A549 (cell line): ENCODE measurements at regions not wholly inside any gene's neighbourhood (a gene's known extent, or its start where the extent isn't known, plus 50 kb on each side); places are given as distances from the start of the nearest gene placed in this dataset.

Experiments used
- ATAC-seq, 2 experiments: fragments of 200-7000 bp in 1 of 2; fragments of >200 bp in 1 of 2; cut with Nextera tagmentation in 1 of 2; cut with Tn5 transposase in 1 of 2; 3 replicates each; pipeline versions ENCODE4 v1.8.0 to v1.9.1; 2018 to 2020; ENCODE audit warnings: mild to moderate bottlenecking in 1 of 2, moderate library complexity in 1 of 2
- CTCF ChIA-PET: fragments of 300-600 bp; sonication (Branson Sonifier 250); formaldehyde crosslinking; extraction: SDS; loops from one replicate; lab custom pipeline; 2021; ENCODE audit warnings: antibody characterized with exemption, inconsistent platforms; lab: Yijun Ruan, JAX
- POLR2A ChIA-PET: fragments of 350-600 bp; formaldehyde crosslinking; extraction: SDS; loops from one replicate; lab custom pipeline; 2021; ENCODE audit warnings: antibody characterized with exemption, inconsistent platforms; lab: Yijun Ruan, JAX
- DNase-seq, 2 experiments: peaks; one replicate each; pipeline versions ENCODE4 v3.0.0 to v3.0.0-alpha.2; 2011 to 2016; ENCODE audit warnings: low read depth in 1 of 2, low spot score in 1 of 2
- FAIRE-seq: peaks from 2 replicates; lab custom pipeline; 2011; peaks lifted over from hg19 to GRCh38; lab: Jason Lieb, UNC
- H3K27ac ChIP-seq, 2 experiments: fragments of >200 bp; sonication (Bioruptor Twin); formaldehyde crosslinking; 3 replicates each; pipeline ENCODE4 v1.5.1; 2016 to 2017
- H3K4me1 ChIP-seq: fragments of >200 bp; sonication (Bioruptor Twin); formaldehyde crosslinking; 3 replicates; pipeline ENCODE4 v1.6.1; 2016
- H3K4me2 ChIP-seq: fragments of >200 bp; sonication (Bioruptor Twin); formaldehyde crosslinking; 3 replicates; pipeline ENCODE4 v1.6.1; 2016
- H3K4me3 ChIP-seq: fragments of >200 bp; sonication (Bioruptor Twin); formaldehyde crosslinking; 3 replicates; pipeline ENCODE4 v1.5.1; 2016
- H3K9me3 ChIP-seq: fragments of >200 bp; sonication (Bioruptor Twin); formaldehyde crosslinking; 3 replicates; pipeline ENCODE4 v1.6.1; 2016
- CBX2 ChIP-seq: fragments of 200-600 bp; sonication (generic); IDR thresholded peaks from 2 replicates; pipeline ENCODE4 v1.6.1; 2016; ENCODE audit warnings: low read depth, mild to moderate bottlenecking, borderline replicate concordance
- CBX8 ChIP-seq: fragments of 200-600 bp; sonication (generic); IDR thresholded peaks from 2 replicates; pipeline ENCODE4 v1.6.1; 2016
- CEBPB ChIP-seq, 2 experiments: fragments of >200 bp in 1 of 2; sonication (Bioruptor Twin) in 1 of 2; formaldehyde crosslinking in 1 of 2; IDR thresholded peaks; 2 replicates each; pipeline ENCODE4 v1.6.1; 2012 to 2016
- CHD4 ChIP-seq: fragments of 200-600 bp; sonication (generic); IDR thresholded peaks from 2 replicates; pipeline ENCODE4 v1.6.1; 2016; ENCODE audit warnings: antibody characterized with exemption, mild to moderate bottlenecking, borderline replicate concordance
- EHF ChIP-seq: fragments of 250-450 bp; sonication (Bioruptor Pico); IDR thresholded peaks from 2 replicates; pipeline ENCODE4 v1.5.0; 2020; ENCODE audit warnings: mild to moderate bottlenecking
- EHMT2 ChIP-seq: fragments of 200-600 bp; sonication (generic); IDR thresholded peaks from 2 replicates; pipeline ENCODE4 v1.6.1; 2016; ENCODE audit warnings: antibody characterized with exemption, low read depth, mild to moderate bottlenecking, moderate library complexity
- EP300 ChIP-seq, 2 experiments: fragments of >200 bp; sonication (Bioruptor Twin); formaldehyde crosslinking; IDR thresholded peaks; 2 replicates in 1 of 2; 3 replicates in 1 of 2; pipeline ENCODE4 v1.6.1; 2016 to 2017
- ESRRA ChIP-seq: fragments of 150-350 bp; IDR thresholded peaks from 2 replicates; pipeline ENCODE4 v1.6.1; 2014; ENCODE audit warnings: mild to moderate bottlenecking, low read length, borderline replicate concordance
- FOSB ChIP-seq: fragments of 250-450 bp; sonication (Bioruptor Pico); IDR thresholded peaks from 2 replicates; pipeline ENCODE4 v1.5.0; 2020; ENCODE audit warnings: mild to moderate bottlenecking, moderate library complexity
- FOSL2 ChIP-seq, 2 experiments: fragments of 450-650 bp in 1 of 2; fragments of >200 bp in 1 of 2; sonication (Bioruptor Twin) in 1 of 2; formaldehyde crosslinking; IDR thresholded peaks; 2 replicates each; pipeline versions ENCODE4 v1.5.0 to v1.6.1; 2016 to 2020; ENCODE audit warnings: mild to moderate bottlenecking in 1 of 2, moderate library complexity in 1 of 2
- FOXS1 ChIP-seq: fragments of 250-450 bp; sonication (Bioruptor Pico); IDR thresholded peaks from 2 replicates; pipeline ENCODE4 v1.5.0; 2020; ENCODE audit warnings: mild to moderate bottlenecking, moderate library complexity
- HDAC2 ChIP-seq: fragments of 200-600 bp; sonication (generic); IDR thresholded peaks from 2 replicates; pipeline ENCODE4 v1.6.1; 2016
- HEYL ChIP-seq: fragments of 250-450 bp; sonication (Bioruptor Pico); IDR thresholded peaks from 2 replicates; pipeline ENCODE4 v1.8.0; 2021; ENCODE audit warnings: mild to moderate bottlenecking, moderate library complexity
- HOXB13 ChIP-seq: fragments of 250-450 bp; sonication (Bioruptor Pico); IDR thresholded peaks from 2 replicates; pipeline ENCODE4 v1.5.0; 2020; ENCODE audit warnings: low read depth, mild to moderate bottlenecking, moderate library complexity
- HOXB5 ChIP-seq: fragments of 250-450 bp; sonication (Bioruptor Pico); IDR thresholded peaks from 2 replicates; pipeline ENCODE4 v1.5.0; 2020; ENCODE audit warnings: mild to moderate bottlenecking, moderate library complexity
- JUN ChIP-seq, 2 experiments: fragments of >200 bp; sonication (Bioruptor Twin); formaldehyde crosslinking; IDR thresholded peaks; 2 replicates in 1 of 2; 3 replicates in 1 of 2; pipeline ENCODE4 v1.6.1; 2016 to 2017
- KDM1A ChIP-seq: fragments of 200-600 bp; sonication (generic); IDR thresholded peaks from 2 replicates; pipeline ENCODE4 v1.6.1; 2016; ENCODE audit warnings: low read depth, mild to moderate bottlenecking
- NFE2L2 ChIP-seq: fragments of 150-350 bp; conservative IDR thresholded peaks from 2 replicates; pipeline ENCODE4 v1.6.1; 2014; ENCODE audit warnings: low read length
- NPAS2 ChIP-seq: fragments of 250-450 bp; sonication (Bioruptor Pico); IDR thresholded peaks from 2 replicates; pipeline ENCODE4 v1.8.0; 2022; ENCODE audit warnings: mild to moderate bottlenecking, moderate library complexity, borderline replicate concordance
- POLR2AphosphoS2 ChIP-seq: conservative IDR thresholded peaks from 2 replicates; pipeline ENCODE4 v1.6.1; 2012; ENCODE audit warnings: low read length, improper control_type of control experiment, inconsistent platforms
- RAD21 ChIP-seq, 2 experiments: fragments of >200 bp in 1 of 2; sonication (Bioruptor Twin) in 1 of 2; formaldehyde crosslinking in 1 of 2; IDR thresholded peaks in 1 of 2; conservative IDR thresholded peaks in 1 of 2; 2 replicates in 1 of 2; 3 replicates in 1 of 2; pipeline ENCODE4 v1.6.1; 2012 to 2018; ENCODE audit warnings: inconsistent platforms in 1 of 2
- RARB ChIP-seq: fragments of 250-450 bp; sonication (Bioruptor Pico); IDR thresholded peaks from 2 replicates; pipeline ENCODE4 v1.8.0; 2021; ENCODE audit warnings: mild to moderate bottlenecking, moderate library complexity
- SREBF2 ChIP-seq: fragments of 450-650 bp; IDR thresholded peaks from 2 replicates; pipeline ENCODE4 v1.6.1; 2014; ENCODE audit warnings: mild to moderate bottlenecking, moderate library complexity
- TFCP2L1 ChIP-seq: fragments of 250-450 bp; sonication (Bioruptor Pico); IDR thresholded peaks from 2 replicates; pipeline ENCODE4 v1.5.0; 2021; ENCODE audit warnings: mild to moderate bottlenecking
- TP53 ChIP-seq: fragments of 250-450 bp; sonication (Bioruptor Pico); IDR thresholded peaks from 2 replicates; pipeline ENCODE4 v1.5.0; 2021; ENCODE audit warnings: mild to moderate bottlenecking, moderate library complexity
- ZFP36 ChIP-seq: fragments of 450-650 bp; IDR thresholded peaks from 2 replicates; pipeline ENCODE4 v1.6.1; 2014; ENCODE audit warnings: borderline replicate concordance; ENCODE audit not compliant: partially characterized antibody
- ZSCAN20 ChIP-seq: fragments of 250-450 bp; sonication (Bioruptor Pico); IDR thresholded peaks from 2 replicates; pipeline ENCODE4 v1.8.0; 2022; ENCODE audit warnings: mild to moderate bottlenecking, moderate library complexity
- WGBS: methylation state at CpG from one replicate; pipeline ENCODE4 v1.1.6; 2017; ENCODE audit errors: missing lambda C conversion rate; 5-methylcytosine and 5-hydroxymethylcytosine counted together
- TF ChIP-seq, protein P1 (sequence below): fragments of 250-450 bp; sonication (Bioruptor Pico); IDR thresholded peaks from 2 replicates; pipeline ENCODE4 v1.5.0; 2021; ENCODE audit warnings: mild to moderate bottlenecking, moderate library complexity, borderline replicate concordance
- TF ChIP-seq, protein P2 (sequence below): IDR thresholded peaks from 2 replicates; pipeline ENCODE4 v1.6.1; 2012; ENCODE audit warnings: low read depth, borderline replicate concordance
- TF ChIP-seq, protein P3 (sequence below): fragments of 150-350 bp; IDR thresholded peaks from 2 replicates; pipeline ENCODE4 v1.6.1; 2014; ENCODE audit warnings: low read depth, mild to moderate bottlenecking, low read length
- TF ChIP-seq, protein P4 (sequence below): fragments of >200 bp; sonication (Bioruptor Twin); formaldehyde crosslinking; IDR thresholded peaks from 3 replicates; pipeline ENCODE4 v1.6.1; 2016
- TF ChIP-seq, protein P5 (sequence below): fragments of >200 bp; sonication (Bioruptor Twin); formaldehyde crosslinking; IDR thresholded peaks from 2 replicates; pipeline ENCODE4 v1.6.1; 2016

DNA sequence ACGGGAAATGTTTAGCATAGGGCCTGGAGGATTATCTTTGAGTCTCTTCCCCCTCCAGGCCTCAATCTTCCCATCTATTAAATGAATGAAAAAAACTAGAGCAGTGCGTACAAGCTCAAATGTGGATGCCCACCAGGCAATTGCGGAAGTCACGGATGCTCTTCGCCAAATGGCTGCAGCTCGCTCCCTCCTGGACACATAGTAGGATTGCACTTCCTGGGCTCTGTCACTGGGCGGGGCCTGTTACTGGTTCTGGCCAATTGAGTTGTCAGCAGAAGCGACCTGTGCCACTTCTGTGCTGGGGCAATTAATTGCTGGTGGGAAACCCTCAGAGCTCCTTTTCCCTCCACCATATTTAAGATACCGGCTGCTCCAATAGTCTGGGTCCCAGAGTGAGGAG, 168.2 kb upstream of the IRX6 start:
- Histone ChIP-seq H3K4me1 (no peaks in the 10 kb centered on the region), H3K9me3 (no peaks in the 10 kb centered on the region), H3K4me2 (no peak overlapping the region), H3K4me3 (no peak overlapping the region), H3K27ac (no peak overlapping the region)
- ATAC-seq (no peak), FAIRE-seq (no peak), DNase-seq (no peak)
- POLR2A ChIA-PET = no interaction called here
- WGBS = 56% methylated on average over 9 of the region's 9 CpGs
- TF ChIP-seq EHMT2 (no peak), HDAC2 (no peak), EHF (CRISPR knock-in tag) (no peak), HOXB5 (CRISPR knock-in tag) (no peak), RARB (CRISPR knock-in tag) (no peak), HOXB13 (CRISPR knock-in tag) (no peak), KDM1A (no peak), EP300 (IDR thresholded peaks at IDR 0.05) (no peak), FOSL2 (IDR thresholded peaks at IDR 0.05) (no peak), FOSL2 (CRISPR knock-in tag; IDR thresholded peaks at IDR 0.05) (no peak), ZFP36 (no peak), RAD21 (conservative IDR thresholded peaks at IDR 0.05 in 1 of 2, IDR thresholded peaks at IDR 0.05 in 1 of 2) (no peak), FOXS1 (CRISPR knock-in tag) (no peak), ZSCAN20 (CRISPR knock-in tag) (no peak), ESRRA (no peak), NFE2L2 (no peak), CBX8 (no peak), FOSB (CRISPR knock-in tag) (no peak), CBX2 (no peak)
- CTCF ChIA-PET = interaction anchor here (0.7 kb wide), 1 partner anchor 99 kb away, joined by 3 read pairs; no protein-coding TSS in a partner anchor

DNA sequence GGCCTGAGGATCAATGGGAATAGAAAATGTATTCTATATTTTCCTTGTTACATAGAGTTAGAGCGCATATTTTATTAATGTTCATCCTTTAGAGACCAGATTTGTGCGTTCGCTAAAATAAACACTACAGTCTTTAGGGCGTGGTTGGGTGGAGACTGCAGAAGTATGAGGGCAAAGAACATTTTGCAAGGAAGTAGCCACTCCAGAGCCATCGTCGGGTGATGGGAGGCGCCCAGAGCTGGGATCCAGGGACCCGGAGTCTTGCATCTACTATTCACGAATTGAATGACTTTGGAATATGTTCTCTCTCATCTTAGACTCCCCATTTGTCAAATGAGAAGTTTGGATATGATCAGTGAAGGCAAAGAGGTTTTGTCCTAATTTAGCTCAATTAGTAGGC, 154.2 kb upstream of the IRX6 start:
- Histone ChIP-seq H3K27ac (no peak overlapping the region), H3K4me2 (no peak overlapping the region), H3K4me1 (no peaks in the 10 kb centered on the region), H3K4me3 (no peak overlapping the region), H3K9me3 (no peaks in the 10 kb centered on the region)
- WGBS = 20% methylated on average over 9 of the region's 9 CpGs
- TF ChIP-seq CHD4 (no peak), TFCP2L1 (CRISPR knock-in tag) (no peak), SREBF2 (no peak), JUN (IDR thresholded peaks at IDR 0.05) (no peak), NFE2L2 (no peak), ESRRA (no peak)
- TF ChIP-seq, protein P1, sequence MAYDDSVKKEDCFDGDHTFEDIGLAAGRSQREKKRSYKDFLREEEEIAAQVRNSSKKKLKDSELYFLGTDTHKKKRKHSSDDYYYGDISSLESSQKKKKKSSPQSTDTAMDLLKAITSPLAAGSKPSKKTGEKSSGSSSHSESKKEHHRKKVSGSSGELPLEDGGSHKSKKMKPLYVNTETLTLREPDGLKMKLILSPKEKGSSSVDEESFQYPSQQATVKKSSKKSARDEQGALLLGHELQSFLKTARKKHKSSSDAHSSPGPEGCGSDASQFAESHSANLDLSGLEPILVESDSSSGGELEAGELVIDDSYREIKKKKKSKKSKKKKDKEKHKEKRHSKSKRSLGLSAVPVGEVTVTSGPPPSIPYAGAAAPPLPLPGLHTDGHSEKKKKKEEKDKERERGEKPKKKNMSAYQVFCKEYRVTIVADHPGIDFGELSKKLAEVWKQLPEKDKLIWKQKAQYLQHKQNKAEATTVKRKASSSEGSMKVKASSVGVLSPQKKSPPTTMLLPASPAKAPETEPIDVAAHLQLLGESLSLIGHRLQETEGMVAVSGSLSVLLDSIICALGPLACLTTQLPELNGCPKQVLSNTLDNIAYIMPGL (CRISPR knock-in tag) = no peak
- ChIA-PET CTCF (interaction anchor here (1.0 kb wide), 1 partner anchor 536 kb away, joined by 3 read pairs; no protein-coding TSS in a partner anchor), POLR2A (no interaction called here)
- DNase-seq (no peak), FAIRE-seq (no peak), ATAC-seq (no peak)

DNA sequence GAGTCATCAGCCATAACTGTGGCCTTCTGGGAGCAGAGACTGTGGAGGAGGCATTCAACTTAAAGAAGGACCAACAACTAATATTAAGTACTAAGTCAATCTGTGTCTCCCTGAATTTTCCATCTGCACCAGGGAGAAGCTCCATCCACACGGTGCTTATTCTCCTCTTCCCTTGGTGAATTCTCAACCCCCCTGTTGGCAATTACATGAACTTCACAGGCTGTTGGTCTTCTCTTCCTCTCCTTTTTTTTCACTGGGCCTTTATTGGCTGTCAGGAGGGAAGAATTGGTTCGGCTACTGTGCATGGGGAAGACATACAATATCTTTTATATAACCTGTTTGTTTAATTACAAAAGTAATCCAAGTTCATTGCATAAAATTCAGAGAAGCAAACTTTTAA, 152.8 kb upstream of the IRX6 start:
- Histone ChIP-seq H3K4me2 (no peak overlapping the region), H3K4me1 (no peaks in the 10 kb centered on the region), H3K27ac (no peak overlapping the region), H3K4me3 (no peak overlapping the region), H3K9me3 (no peaks in the 10 kb centered on the region)
- FAIRE-seq = no peak
- 6% methylated on average over 2 of the region's 2 CpGs for WGBS
- DNase-seq = peak in 1 of 2 experiments; percentile 10
- POLR2A ChIA-PET = no interaction called here
- CTCF ChIA-PET = no interaction called here
- ATAC-seq = no peak
- TF ChIP-seq FOSL2 (IDR thresholded peaks at IDR 0.05) (no peak), FOSL2 (CRISPR knock-in tag; IDR thresholded peaks at IDR 0.05) (no peak), RARB (CRISPR knock-in tag) (no peak), FOSB (CRISPR knock-in tag) (no peak), HEYL (no peak), CBX8 (no peak), NPAS2 (CRISPR knock-in tag) (no peak), TP53 (CRISPR knock-in tag) (no peak), POLR2AphosphoS2 (no peak), HDAC2 (no peak), CEBPB (IDR thresholded peaks at IDR 0.05) (no peak)
- TF ChIP-seq, protein P2, sequence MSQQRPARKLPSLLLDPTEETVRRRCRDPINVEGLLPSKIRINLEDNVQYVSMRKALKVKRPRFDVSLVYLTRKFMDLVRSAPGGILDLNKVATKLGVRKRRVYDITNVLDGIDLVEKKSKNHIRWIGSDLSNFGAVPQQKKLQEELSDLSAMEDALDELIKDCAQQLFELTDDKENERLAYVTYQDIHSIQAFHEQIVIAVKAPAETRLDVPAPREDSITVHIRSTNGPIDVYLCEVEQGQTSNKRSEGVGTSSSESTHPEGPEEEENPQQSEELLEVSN = no peak
- TF ChIP-seq, protein P3, sequence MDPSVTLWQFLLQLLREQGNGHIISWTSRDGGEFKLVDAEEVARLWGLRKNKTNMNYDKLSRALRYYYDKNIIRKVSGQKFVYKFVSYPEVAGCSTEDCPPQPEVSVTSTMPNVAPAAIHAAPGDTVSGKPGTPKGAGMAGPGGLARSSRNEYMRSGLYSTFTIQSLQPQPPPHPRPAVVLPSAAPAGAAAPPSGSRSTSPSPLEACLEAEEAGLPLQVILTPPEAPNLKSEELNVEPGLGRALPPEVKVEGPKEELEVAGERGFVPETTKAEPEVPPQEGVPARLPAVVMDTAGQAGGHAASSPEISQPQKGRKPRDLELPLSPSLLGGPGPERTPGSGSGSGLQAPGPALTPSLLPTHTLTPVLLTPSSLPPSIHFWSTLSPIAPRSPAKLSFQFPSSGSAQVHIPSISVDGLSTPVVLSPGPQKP = no peak
- TF ChIP-seq, protein P4, sequence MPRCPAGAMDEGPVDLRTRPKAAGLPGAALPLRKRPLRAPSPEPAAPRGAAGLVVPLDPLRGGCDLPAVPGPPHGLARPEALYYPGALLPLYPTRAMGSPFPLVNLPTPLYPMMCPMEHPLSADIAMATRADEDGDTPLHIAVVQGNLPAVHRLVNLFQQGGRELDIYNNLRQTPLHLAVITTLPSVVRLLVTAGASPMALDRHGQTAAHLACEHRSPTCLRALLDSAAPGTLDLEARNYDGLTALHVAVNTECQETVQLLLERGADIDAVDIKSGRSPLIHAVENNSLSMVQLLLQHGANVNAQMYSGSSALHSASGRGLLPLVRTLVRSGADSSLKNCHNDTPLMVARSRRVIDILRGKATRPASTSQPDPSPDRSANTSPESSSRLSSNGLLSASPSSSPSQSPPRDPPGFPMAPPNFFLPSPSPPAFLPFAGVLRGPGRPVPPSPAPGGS = no peak
- TF ChIP-seq, protein P5, sequence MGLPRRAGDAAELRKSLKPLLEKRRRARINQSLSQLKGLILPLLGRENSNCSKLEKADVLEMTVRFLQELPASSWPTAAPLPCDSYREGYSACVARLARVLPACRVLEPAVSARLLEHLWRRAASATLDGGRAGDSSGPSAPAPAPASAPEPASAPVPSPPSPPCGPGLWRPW = no peak
